ENCODE measurements at regions not wholly inside any gene's neighbourhood (a gene's known extent, or its start where the extent isn't known, plus 50 kb on each side); places are given as distances from the start of the nearest gene placed in this dataset.
"Not testable (repeated sequence)": the region's sequence is repeated elsewhere in the genome, so short reads cannot be mapped to it uniquely, and the experiment has no call there.

- no peak for DNase-seq (ENCODE audit: extremely low read depth, low read depth)
Measured at GRCh38 chr7:101707587-101707986, 78.5 kb upstream of the MYL10 start.

DNA sequence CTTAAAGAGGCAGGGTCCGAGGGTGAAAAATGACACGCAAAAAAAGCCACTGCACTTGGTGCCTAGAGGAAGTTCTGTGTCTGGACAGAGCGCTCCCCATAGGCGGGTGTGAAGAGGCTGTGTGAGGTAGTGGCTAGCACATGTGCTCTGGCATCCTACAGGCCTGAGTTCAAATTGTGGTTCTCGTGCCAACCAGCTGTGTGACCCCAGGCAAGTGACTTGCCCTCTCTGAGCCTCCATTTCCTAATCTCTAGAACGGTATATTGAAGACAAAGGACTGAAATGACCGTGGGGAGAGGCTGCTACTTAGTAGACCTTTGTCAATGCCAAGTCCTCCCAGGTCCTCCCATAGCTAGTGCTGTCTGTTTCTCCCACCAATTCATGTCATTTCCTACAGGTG, 79.1 kb upstream of the MYL10 start:
- DNase-seq (ENCODE audit: extremely low read depth, low read depth): no peak

DNA sequence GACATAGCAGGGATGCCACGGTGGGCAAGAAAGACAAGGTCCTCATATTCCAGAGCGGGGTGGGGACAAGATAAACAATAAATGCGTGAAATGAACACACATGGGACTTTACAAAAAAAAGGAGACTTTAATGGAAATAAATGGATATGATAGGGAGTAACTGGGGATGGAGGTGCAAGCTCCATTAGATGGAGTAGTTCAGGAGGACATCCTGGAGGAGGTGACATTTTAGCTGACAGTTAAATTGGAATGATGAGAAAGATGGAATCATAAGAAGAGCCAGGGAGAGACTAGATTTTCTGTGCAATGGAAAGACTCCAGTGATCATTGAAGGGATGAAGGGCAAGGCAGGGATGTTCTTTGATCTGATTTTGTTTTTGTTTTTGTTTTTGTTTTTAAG, 83.6 kb upstream of the MYL10 start:
- DNase-seq (ENCODE audit: extremely low read depth, low read depth): no peak

- DNase-seq (ENCODE audit: extremely low read depth, low read depth): no peak
Measured at GRCh38 chr7:101714097-101714496, 85.0 kb upstream of the MYL10 start.

DNA sequence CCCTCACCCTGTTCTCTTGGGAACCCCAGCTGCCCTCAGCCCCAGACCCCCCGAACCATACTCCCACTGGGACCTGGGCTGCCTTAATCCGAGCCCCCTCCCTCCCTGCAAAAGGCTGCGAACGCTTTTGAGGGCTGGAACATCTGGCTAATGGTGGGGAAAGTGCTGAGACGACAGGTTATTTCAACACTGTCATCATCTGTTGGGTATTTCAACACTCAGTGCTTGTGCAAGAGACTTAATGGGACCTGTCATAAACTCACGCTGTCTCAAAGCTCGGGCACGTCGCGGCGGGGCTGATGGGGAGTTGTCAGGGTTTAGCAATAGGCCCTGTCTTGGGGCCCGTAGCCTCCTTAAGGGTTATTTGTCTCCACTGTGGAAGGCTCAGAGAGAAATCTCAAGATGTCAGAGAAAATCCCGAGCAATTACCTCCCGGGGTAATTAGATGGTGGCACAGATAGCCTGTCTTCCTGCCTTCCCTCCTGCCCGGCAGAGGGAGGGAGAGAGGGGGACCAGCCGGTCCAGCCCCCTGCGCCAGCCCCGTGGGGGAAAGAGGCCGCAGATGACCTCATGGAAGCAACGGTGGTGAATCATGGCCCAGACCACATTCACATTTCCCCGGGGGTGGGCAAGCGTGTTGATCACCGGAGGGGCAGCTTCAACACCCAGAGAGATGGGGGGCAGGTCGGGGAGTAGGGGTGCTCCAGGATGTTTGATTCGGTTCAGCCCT, 88.7 kb upstream of the MYL10 start:
- DNase-seq (ENCODE audit: extremely low read depth, low read depth): peak; percentile 54

- no peak for DNase-seq (ENCODE audit: extremely low read depth, low read depth)
Measured at GRCh38 chr7:101718363-101719122, 89.4 kb upstream of the MYL10 start.

GRCh38 chr7:101719123-101719470, 90.0 kb upstream of the MYL10 start:
- DNase-seq (ENCODE audit: extremely low read depth, low read depth): no peak

DNA sequence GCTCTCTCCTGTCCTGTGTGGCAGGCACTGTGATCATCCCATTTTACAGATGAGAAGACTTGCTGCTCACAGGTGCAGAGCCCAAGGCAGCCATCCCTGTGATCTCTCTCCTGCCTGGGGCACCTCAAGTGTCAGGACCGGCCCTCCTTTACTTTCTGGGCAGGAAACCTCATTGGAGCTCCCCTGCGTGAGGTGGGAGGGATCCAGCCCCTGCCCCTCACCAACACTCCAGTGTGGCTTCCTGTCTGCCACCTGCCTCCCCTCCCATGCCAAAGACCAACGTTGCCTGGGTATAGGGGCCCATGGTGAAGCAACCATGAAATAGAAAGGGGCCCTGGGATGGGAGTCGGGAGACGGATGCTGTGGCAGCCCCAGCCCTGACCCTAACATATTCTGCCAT, 91.2 kb upstream of the MYL10 start:
- no peak for DNase-seq (ENCODE audit: extremely low read depth, low read depth)

- no peak for DNase-seq (ENCODE audit: extremely low read depth, low read depth)
Measured at GRCh38 chr7:101722247-101722646, 93.2 kb upstream of the MYL10 start.

DNA sequence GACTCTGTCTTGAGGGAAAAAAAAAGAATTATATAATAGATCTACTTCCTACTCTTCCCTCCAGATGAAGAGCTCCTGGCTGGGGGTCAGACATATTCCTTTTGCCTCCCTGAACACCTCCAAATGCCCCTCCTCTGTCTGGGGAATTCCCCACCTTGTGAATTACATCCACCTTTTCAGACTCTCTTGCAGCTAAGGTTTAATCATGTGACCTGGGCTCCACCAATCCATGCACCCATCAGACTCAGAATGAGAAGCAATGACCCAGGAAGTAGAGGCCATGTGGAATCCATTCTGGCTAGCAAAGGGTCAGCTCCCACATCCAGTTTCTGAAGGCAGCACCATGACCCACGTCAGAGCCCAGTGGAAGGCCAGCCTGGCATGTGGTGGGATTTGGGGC, 93.6 kb upstream of the CUX1 start:
- no peak for DNase-seq (ENCODE audit: extremely low read depth, low read depth)

DNA sequence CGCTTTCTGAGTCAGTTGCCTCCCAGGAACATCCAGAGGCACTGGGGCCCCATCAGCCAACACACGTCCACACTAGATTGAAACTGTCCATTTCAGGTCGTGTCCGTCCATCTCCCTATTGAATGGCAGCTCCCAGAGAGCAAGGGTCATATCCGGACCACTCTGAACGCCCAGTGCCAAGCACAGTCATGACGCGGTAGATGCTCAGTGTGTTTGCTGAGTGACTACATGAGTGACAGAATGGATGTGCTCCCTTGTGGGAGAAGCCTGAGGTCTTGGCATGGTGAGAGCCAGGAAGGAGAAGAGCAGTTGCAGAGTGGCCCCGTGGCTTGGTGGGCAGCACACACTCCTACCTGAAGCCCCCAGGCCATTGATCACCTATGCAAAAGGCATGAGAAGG, 92.5 kb upstream of the CUX1 start:
- no peak for DNase-seq (ENCODE audit: extremely low read depth, low read depth)

GRCh38 chr7:101725921-101726320, 91.5 kb upstream of the CUX1 start:
- no peak for DNase-seq (ENCODE audit: extremely low read depth, low read depth)

DNA sequence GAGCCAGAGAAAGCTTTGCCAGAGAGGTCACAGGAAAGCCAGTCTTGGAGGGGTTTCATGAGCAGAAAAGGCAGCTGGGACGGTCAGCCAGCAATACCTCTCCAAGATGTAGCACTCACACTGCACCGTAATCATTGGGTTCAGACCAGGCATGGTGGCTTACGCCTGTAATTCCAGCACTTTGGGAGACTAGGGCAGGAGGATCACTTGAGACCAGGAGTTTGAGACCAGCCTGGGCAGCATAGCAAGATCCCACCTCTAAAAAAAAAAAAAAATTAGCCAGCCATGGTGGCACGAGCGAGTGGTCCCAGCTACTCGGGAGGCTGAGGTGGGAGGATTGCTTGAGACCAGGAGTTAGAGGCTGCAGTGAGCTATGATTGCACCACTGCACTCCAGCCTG, 90.2 kb upstream of the CUX1 start:
- DNase-seq (ENCODE audit: extremely low read depth, low read depth): no peak

DNA sequence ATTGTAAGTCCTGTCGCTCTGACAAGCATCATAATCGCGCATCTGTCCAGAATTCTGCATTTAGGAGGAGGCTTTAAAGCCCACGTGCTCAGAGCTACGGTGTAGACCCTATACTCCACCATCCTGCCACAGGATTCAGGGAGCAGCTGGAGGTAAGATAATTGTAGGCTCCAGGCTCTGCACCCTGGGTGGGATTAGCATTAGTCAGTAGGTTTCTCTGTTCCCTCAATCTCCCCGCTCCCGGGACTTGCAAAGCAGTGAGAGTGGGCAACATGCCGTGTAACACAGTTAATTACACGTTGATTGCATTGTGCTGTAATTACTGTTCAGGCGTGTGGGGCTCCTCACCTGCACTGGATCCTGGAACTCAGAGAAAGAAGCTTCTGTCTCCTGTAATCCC, 89.3 kb upstream of the CUX1 start:
- no peak for DNase-seq (ENCODE audit: extremely low read depth, low read depth)

DNA sequence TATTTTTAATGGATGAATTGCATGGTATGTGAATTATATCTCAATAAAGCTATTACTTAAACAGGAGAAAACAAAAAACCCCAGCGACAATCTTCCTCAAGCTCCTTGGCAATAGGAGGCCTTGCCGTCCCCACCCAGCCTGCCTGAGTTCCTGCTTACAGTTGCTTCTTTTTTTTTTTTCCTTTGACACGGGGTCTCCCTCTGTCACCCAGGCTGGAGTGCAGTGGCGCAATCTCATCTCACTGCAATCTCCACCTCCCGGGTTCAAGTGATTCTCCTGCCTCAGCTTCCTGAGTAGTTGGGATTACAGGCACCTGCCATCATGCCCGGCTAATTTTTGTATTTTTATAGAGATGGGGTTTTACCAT, 88.6 kb upstream of the CUX1 start:
- not testable (repeated sequence) for DNase-seq (ENCODE audit: extremely low read depth, low read depth)

GRCh38 chr7:101729241-101729883, 88.1 kb upstream of the CUX1 start:
- DNase-seq (ENCODE audit: extremely low read depth, low read depth): peak; percentile 42

DNA sequence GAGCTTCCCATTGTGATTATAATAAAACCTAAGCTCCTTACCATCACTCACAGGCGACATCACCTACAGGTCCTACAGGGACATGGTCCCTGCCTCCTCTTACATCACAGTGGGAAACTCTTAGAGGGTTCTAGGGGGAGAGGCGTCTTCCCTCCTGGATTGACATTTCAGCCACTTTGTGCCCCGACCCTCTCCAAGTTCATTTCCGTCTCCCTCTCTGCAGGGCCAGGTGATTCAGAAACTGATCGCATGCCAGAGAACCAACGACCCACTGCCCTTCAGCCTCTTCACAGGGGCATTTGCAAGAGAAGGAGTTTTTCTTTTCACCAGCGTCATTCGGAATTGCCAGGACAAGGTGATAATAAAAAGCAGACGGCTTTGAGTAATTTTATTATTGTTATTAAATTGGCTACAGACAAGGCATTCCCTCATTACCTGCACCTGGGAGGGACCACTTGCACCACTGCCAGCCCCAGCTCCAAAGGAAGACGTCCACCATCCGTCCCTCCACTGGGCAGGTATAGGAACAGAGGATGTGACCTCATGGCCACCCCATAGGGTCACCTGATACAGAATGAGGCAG, 85.8 kb upstream of the CUX1 start:
- no peak for DNase-seq (ENCODE audit: extremely low read depth, low read depth)

DNA sequence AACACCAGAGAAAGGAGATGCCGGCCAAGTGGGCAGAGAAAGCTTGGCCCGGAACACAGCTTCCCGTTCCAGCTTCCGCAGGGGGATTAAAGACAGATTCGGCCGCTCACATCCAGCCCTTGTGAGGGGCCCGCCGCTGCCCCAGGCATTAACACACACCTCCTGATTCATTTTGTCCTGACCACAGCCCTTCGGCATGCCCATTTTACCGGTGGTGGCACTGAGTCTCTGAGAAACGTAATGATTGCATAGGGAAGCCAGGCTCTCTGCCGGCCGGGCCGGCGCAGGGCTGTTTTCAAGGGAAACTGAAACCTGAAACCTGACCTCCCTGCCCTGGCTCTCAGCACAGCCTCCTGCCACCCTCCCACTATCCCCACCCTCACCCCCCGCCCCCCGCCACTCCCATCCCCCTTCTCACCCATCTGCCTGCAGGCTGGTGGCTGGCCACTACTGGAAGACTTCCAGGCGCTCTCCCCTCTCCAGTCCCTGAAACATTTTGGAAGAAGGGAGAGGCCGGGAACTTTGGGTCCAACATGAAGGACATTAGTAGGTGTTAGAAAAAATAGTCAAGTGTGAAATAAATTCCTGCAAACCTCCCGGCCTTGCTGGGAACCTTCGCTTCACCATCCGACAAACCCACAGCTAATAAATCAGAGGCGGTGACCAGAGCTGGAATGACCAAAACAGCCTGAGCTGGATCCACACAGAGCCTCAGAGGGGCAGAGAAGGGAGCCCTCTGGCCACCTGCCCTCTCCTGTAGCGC, 83.5 kb upstream of the CUX1 start:
- no peak for DNase-seq (ENCODE audit: extremely low read depth, low read depth)

- DNase-seq (ENCODE audit: extremely low read depth, low read depth): no peak
Measured at GRCh38 chr7:101736084-101736483, 81.3 kb upstream of the CUX1 start.

GRCh38 chr7:101739775-101740398, 77.5 kb upstream of the CUX1 start:
- DNase-seq (ENCODE audit: extremely low read depth, low read depth): no peak
